ENCODE measurements at regions not wholly inside any gene's neighbourhood (a gene's known extent, or its start where the extent isn't known, plus 50 kb on each side); places are given as distances from the start of the nearest gene placed in this dataset.

DNA sequence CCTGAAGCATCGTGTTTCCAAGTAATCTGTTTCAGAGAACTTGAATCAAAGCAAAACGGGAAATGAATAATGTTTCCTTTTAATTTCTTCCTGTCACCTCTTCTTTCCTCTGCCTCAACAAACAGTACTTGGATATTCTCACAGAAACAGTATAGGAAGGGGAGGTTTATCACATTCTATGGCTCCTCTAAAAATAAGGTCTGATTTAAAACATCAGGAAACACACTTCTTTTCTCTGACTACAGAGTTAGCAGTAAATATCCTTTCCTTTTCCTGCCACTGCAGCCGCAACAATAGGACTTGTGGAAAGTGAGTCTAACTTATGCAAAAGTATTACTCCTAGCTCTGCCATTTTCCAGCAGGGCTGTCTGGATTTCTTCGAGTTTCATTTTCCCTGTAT is 62.3 kb downstream of the CH25H start:
- TF ChIP-seq, protein P1, sequence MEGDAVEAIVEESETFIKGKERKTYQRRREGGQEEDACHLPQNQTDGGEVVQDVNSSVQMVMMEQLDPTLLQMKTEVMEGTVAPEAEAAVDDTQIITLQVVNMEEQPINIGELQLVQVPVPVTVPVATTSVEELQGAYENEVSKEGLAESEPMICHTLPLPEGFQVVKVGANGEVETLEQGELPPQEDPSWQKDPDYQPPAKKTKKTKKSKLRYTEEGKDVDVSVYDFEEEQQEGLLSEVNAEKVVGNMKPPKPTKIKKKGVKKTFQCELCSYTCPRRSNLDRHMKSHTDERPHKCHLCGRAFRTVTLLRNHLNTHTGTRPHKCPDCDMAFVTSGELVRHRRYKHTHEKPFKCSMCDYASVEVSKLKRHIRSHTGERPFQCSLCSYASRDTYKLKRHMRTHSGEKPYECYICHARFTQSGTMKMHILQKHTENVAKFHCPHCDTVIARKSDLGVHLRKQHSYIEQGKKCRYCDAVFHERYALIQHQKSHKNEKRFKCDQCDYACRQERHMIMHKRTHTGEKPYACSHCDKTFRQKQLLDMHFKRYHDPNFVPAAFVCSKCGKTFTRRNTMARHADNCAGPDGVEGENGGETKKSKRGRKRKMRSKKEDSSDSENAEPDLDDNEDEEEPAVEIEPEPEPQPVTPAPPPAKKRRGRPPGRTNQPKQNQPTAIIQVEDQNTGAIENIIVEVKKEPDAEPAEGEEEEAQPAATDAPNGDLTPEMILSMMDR (conservative IDR thresholded peaks at IDR 0.05; ENCODE audit: low read depth, low read length) = no peak
- TF ChIP-seq EZH2 (IDR thresholded peaks at IDR 0.05; ENCODE audit: low read length, unreplicated experiment) (no peak), EZH2phosphoT487 (IDR thresholded peaks at IDR 0.05; ENCODE audit: borderline replicate concordance, low read length) (no peak)
